HepG2 (cell line): ENCODE measurements at regions not wholly inside any gene's neighbourhood (a gene's known extent, or its start where the extent isn't known, plus 50 kb on each side); places are given as distances from the start of the nearest gene placed in this dataset.

ENCODE experiments used
- ATAC-seq: fragments of 200-7000 bp; cut with Tn5 transposase; 3 replicates; pipeline ENCODE4 v1.9.1; 2020; ENCODE audit warnings: mild to moderate bottlenecking, moderate library complexity
- BruUV-seq: library from RNA; stranded (reverse); fragments of 400-500 nt; replicated peaks from 2 replicates; lab custom pipeline; 2021; lab: Mats Ljungman, UMichigan
- CTCF ChIA-PET: fragments of 300-600 bp; formaldehyde crosslinking; extraction: SDS; loops from one replicate; lab custom pipeline; 2021; ENCODE audit warnings: low total read pairs, inconsistent platforms, low intra/inter-chr PET ratio; lab: Yijun Ruan, JAX
- POLR2A ChIA-PET: fragments of 350-600 bp; sonication (Branson Sonifier 250); formaldehyde crosslinking; loops from one replicate; lab custom pipeline; 2020; ENCODE audit warnings: antibody characterized with exemption, inconsistent platforms; lab: Yijun Ruan, JAX
- DNase-seq: peaks from one replicate; pipeline ENCODE4 v3.0.0-alpha.2; 2015; ENCODE audit warnings: low spot score
- FAIRE-seq: peaks from 3 replicates; lab custom pipeline; 2011; peaks lifted over from hg19 to GRCh38; lab: Jason Lieb, UNC
- H2AFZ ChIP-seq: one replicate; pipeline ENCODE4 v1.6.1; 2011; ENCODE audit warnings: low read length, inconsistent platforms
- H3K27ac ChIP-seq: fragments of 300-600 bp; 3 replicates; pipeline ENCODE4 v1.8.0; 2011; ENCODE audit warnings: mixed run types, mild to moderate bottlenecking, mixed read lengths, low read length, inconsistent platforms; ENCODE audit not compliant: insufficient read depth; ENCODE audit errors: extremely low read length
- H3K27me3 ChIP-seq, 2 experiments: fragments of 200-600 bp in 1 of 2; 2 replicates in 1 of 2; 3 replicates in 1 of 2; pipeline versions ENCODE4 v1.6.0 to v1.8.0; 2011; ENCODE audit warnings: low read length in 2 of 2, mild to moderate bottlenecking in 2 of 2, moderate library complexity in 2 of 2, inconsistent platforms in 1 of 2; ENCODE audit not compliant: insufficient read depth in 2 of 2, control insufficient read depth in 1 of 2
- H3K36me3 ChIP-seq, 2 experiments: fragments of 200-600 bp in 1 of 2; replicated peaks in 1 of 2; 2 replicates in 1 of 2; 3 replicates in 1 of 2; pipeline versions ENCODE4 v1.5.1 to v1.8.0; 2011; ENCODE audit warnings: low read length in 2 of 2, inconsistent platforms in 1 of 2; ENCODE audit not compliant: insufficient read depth in 2 of 2, control insufficient read depth in 1 of 2
- H3K4me1 ChIP-seq: 2 replicates; pipeline ENCODE4 v1.5.1; 2012; ENCODE audit warnings: low read length, inconsistent platforms; ENCODE audit not compliant: insufficient read depth
- H3K4me2 ChIP-seq: 2 replicates; pipeline ENCODE4 v1.6.0; 2011; ENCODE audit warnings: low read depth, low read length, inconsistent platforms
- H3K4me3 ChIP-seq, 3 experiments: fragments of 200-600 bp in 1 of 3; sonication (generic), shearing (Covaris generic) in 1 of 3; replicated peaks in 1 of 3; 2 replicates each; pipeline ENCODE4 v1.5.1; 2011 to 2016; ENCODE audit warnings: low read length in 3 of 3, inconsistent platforms in 2 of 3, low read depth in 2 of 3, mild to moderate bottlenecking in 2 of 3, control low read depth in 1 of 3, mixed read lengths in 1 of 3; ENCODE audit not compliant: insufficient read depth in 1 of 3
- H3K79me2 ChIP-seq: one replicate; pipeline ENCODE4 v1.6.1; 2011; ENCODE audit warnings: low read length, inconsistent platforms; ENCODE audit not compliant: insufficient read depth
- H3K9ac ChIP-seq: 2 replicates; pipeline ENCODE4 v1.6.0; 2011; ENCODE audit warnings: mild to moderate bottlenecking, low read depth, low read length, inconsistent platforms; ENCODE audit not compliant: insufficient read depth
- H3K9me3 ChIP-seq: 2 replicates; pipeline ENCODE4 v1.5.1; 2012; ENCODE audit warnings: mild to moderate bottlenecking, low read length
- H4K20me1 ChIP-seq: 2 replicates; pipeline ENCODE4 v1.6.0; 2011; ENCODE audit warnings: inconsistent platforms, mild to moderate bottlenecking, low read length, moderate library complexity; ENCODE audit not compliant: insufficient read depth
- ASH2L ChIP-seq: fragments of 300-600, 200-600 bp; sonication (generic); IDR thresholded peaks from 2 replicates; pipeline ENCODE4 v1.7.0; 2017; ENCODE audit warnings: low read depth, mild to moderate bottlenecking, moderate library complexity, mixed read lengths, low read length; ENCODE audit not compliant: insufficient read length
- ERF ChIP-seq: IDR thresholded peaks from 2 replicates; pipeline ENCODE4 v1.6.1; 2018; ENCODE audit warnings: missing biosample characterization, missing genetic modification reagents
- FOXO1 ChIP-seq: sonication (generic); formaldehyde crosslinking; IDR thresholded peaks from 2 replicates; pipeline ENCODE4 v1.4.0; 2020; ENCODE audit warnings: missing genetic modification reagents
- KAT2B ChIP-seq: fragments of 150-350 bp; IDR thresholded peaks from 2 replicates; pipeline ENCODE4 v1.6.1; 2014; ENCODE audit warnings: low read depth, low read length, borderline replicate concordance
- MBNL3 ChIP-seq: fragments of 250-450 bp; sonication (Bioruptor Pico); conservative IDR thresholded peaks from 2 replicates; pipeline ENCODE4 v1.8.0; 2022; ENCODE audit warnings: mild to moderate bottlenecking, inconsistent platforms
- PAX8 ChIP-seq: sonication (generic); formaldehyde crosslinking; IDR thresholded peaks from 2 replicates; pipeline ENCODE4 v1.8.0; 2022; ENCODE audit warnings: mild to moderate bottlenecking, missing genetic modification reagents, borderline replicate concordance
- SIX4 ChIP-seq: sonication (generic); formaldehyde crosslinking; IDR thresholded peaks from 2 replicates; pipeline ENCODE4 v1.4.0; 2020; ENCODE audit warnings: missing genetic modification reagents
- SRY ChIP-seq: sonication (generic); formaldehyde crosslinking; IDR thresholded peaks from 2 replicates; pipeline ENCODE4 v1.8.0; 2022; ENCODE audit warnings: mild to moderate bottlenecking, missing genetic modification reagents
- ZBTB3 ChIP-seq: sonication (generic); formaldehyde crosslinking; IDR thresholded peaks from 2 replicates; pipeline ENCODE4 v1.4.0; 2020; ENCODE audit warnings: low read depth, mild to moderate bottlenecking, moderate library complexity, missing genetic modification reagents, borderline replicate concordance
- ZFP90 ChIP-seq: sonication (generic); formaldehyde crosslinking; IDR thresholded peaks from 2 replicates; pipeline ENCODE4 v1.8.0; 2022; ENCODE audit warnings: missing genetic modification reagents, mild to moderate bottlenecking, inconsistent platforms, borderline replicate concordance
- ZMAT3 ChIP-seq: sonication (generic); formaldehyde crosslinking; conservative IDR thresholded peaks from 2 replicates; pipeline ENCODE4 v1.7.0; 2021; ENCODE audit warnings: missing genetic modification reagents
- ZNF333 ChIP-seq: sonication (generic); formaldehyde crosslinking; IDR thresholded peaks from 2 replicates; pipeline ENCODE4 v1.4.0; 2020; ENCODE audit warnings: mild to moderate bottlenecking, missing genetic modification reagents, borderline replicate concordance
- ZSCAN9 ChIP-seq: IDR thresholded peaks from 2 replicates; pipeline ENCODE4 v1.6.1; 2016; ENCODE audit warnings: borderline replicate concordance
- WGBS: methylation state at CpG from one replicate; pipeline ENCODE4 v1.1.6; 2017; ENCODE audit warnings: low lambda C conversion rate; 5-methylcytosine and 5-hydroxymethylcytosine counted together
- in situ Hi-C: cut with HindIII; loops from 2 replicates; pipeline ENCODE4 v1.10.0; 2017; ENCODE audit warnings: low pct_unique_long_range_greater_than_20kb; ENCODE audit not compliant: extremely low pct_ligation_motif_present
- intact Hi-C: fragments of 100-400 bp; cut with micrococcal nuclease; formaldehyde crosslinking; loops from one replicate; pipeline ENCODE4 v1.10.0; 2022; ENCODE audit not compliant: unreplicated experiment
- TF ChIP-seq, protein P1 (sequence below): sonication (generic); formaldehyde crosslinking; IDR thresholded peaks from 2 replicates; pipeline ENCODE4 v1.4.0; 2020; ENCODE audit warnings: mild to moderate bottlenecking, missing genetic modification reagents
- TF ChIP-seq, protein P2 (sequence below): fragments of 450-650 bp; IDR thresholded peaks from 2 replicates; pipeline ENCODE4 v1.6.1; 2017; ENCODE audit warnings: mild to moderate bottlenecking

DNA sequence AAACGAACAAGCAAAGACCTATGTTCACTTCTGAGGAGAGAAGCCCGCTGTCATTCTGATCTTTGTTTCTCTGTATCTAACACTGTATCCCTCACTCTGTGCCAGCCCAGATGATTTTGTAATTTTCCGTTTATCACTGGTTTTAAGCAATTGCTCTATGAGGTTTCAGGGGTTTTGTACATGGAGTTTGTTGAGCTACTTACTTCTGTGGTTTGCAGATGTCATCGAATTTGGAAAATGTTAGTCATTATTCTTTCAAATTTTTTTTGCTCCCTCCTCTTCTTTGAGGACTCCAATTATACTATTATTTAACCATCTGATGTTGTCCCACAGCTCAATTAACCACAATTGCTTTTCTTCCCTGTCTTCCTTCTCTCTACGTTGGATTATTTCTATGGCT is 650.9 kb upstream of the IGFBP3 start:
- Histone ChIP-seq H3K27ac (no peak overlapping the region), H3K27me3 (no peaks in the 10 kb centered on the region), H3K4me3 (no peak overlapping the region), H3K4me2 (no peak overlapping the region), H3K9ac (no peak overlapping the region), H3K4me1 (no peaks in the 10 kb centered on the region), H4K20me1 (no peaks in the 10 kb centered on the region), H3K36me3 (no peaks in the 10 kb centered on the region), H3K79me2 (no peaks in the 10 kb centered on the region), H2AFZ (no peak overlapping the region), H3K9me3 (no peaks in the 10 kb centered on the region)
- no peak for FAIRE-seq
- intact Hi-C loops (no loop called here), in situ Hi-C loops (no loop called here)
- ChIA-PET CTCF (no interaction called here), POLR2A (no interaction called here)
- no TSS peak for BruUV-seq
- no peak for TF ChIP-seq ZBTB3 (CRISPR knock-in tag)
- no peak for DNase-seq
- ATAC-seq: no peak
- WGBS: 12% methylated on average over 5 of the region's 5 CpGs

DNA sequence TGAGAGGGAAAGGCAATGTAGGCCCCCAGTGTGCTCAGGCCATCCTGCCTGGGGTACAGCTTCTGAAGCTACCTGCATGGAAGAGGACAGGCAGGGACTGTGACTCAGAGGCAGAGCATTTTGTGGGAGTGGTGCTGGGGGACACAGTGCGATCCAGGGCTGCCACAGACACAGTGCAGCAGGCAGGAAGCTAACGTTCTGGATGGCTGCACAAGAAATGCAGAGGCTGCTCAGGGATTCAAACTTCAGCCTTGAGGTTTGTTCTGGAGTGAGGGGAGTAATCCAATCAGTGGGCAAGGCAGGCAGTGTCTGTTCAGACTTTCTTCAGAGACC is 648.0 kb upstream of the IGFBP3 start:
- no TSS peak for BruUV-seq
- Histone ChIP-seq H3K36me3 (no peaks in the 10 kb centered on the region), H3K27me3 (no peaks in the 10 kb centered on the region), H3K27ac (no peak overlapping the region), H3K4me2 (no peak overlapping the region), H3K79me2 (no peaks in the 10 kb centered on the region), H3K4me1 (no peaks in the 10 kb centered on the region), H2AFZ (no peak overlapping the region), H3K9me3 (no peaks in the 10 kb centered on the region), H4K20me1 (no peaks in the 10 kb centered on the region), H3K4me3 (no peak overlapping the region), H3K9ac (no peak overlapping the region)
- no peak for TF ChIP-seq FOXO1
- no peak for TF ChIP-seq ASH2L
- TF ChIP-seq, protein P1, sequence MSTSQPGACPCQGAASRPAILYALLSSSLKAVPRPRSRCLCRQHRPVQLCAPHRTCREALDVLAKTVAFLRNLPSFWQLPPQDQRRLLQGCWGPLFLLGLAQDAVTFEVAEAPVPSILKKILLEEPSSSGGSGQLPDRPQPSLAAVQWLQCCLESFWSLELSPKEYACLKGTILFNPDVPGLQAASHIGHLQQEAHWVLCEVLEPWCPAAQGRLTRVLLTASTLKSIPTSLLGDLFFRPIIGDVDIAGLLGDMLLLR (CRISPR knock-in tag): no peak
- TF ChIP-seq ZSCAN9 (CRISPR knock-in tag): no peak
- no peak for TF ChIP-seq ZMAT3
- TF ChIP-seq ZFP90 (CRISPR knock-in tag): no peak
- no peak for TF ChIP-seq SRY
- TF ChIP-seq ERF (CRISPR knock-in tag): no peak
- TF ChIP-seq PAX8 (CRISPR knock-in tag): no peak
- no peak for TF ChIP-seq SIX4 (CRISPR knock-in tag)
- no peak for TF ChIP-seq ZNF333
- TF ChIP-seq MBNL3 (CRISPR knock-in tag): no peak
- TF ChIP-seq, protein P2, sequence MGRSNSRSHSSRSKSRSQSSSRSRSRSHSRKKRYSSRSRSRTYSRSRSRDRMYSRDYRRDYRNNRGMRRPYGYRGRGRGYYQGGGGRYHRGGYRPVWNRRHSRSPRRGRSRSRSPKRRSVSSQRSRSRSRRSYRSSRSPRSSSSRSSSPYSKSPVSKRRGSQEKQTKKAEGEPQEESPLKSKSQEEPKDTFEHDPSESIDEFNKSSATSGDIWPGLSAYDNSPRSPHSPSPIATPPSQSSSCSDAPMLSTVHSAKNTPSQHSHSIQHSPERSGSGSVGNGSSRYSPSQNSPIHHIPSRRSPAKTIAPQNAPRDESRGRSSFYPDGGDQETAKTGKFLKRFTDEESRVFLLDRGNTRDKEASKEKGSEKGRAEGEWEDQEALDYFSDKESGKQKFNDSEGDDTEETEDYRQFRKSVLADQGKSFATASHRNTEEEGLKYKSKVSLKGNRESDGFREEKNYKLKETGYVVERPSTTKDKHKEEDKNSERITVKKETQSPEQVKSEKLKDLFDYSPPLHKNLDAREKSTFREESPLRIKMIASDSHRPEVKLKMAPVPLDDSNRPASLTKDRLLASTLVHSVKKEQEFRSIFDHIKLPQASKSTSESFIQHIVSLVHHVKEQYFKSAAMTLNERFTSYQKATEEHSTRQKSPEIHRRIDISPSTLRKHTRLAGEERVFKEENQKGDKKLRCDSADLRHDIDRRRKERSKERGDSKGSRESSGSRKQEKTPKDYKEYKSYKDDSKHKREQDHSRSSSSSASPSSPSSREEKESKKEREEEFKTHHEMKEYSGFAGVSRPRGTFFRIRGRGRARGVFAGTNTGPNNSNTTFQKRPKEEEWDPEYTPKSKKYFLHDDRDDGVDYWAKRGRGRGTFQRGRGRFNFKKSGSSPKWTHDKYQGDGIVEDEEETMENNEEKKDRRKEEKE: no peak
- TF ChIP-seq KAT2B: no peak
- DNase-seq (peak; percentile 3), FAIRE-seq (no peak), ATAC-seq (peak; percentile 65)
- CTCF ChIA-PET: no interaction called here
- no CpG with 5 or more reads among the region's 2 CpGs for WGBS
- POLR2A ChIA-PET: no interaction called here
- intact Hi-C loops (loop anchor here (10.0 kb wide), 1 partner anchor 1774 kb away; the partner anchor contains the start of gene PPIA), in situ Hi-C loops (no loop called here)
